ENCODE measurements at regions not wholly inside any gene's neighbourhood (a gene's known extent, or its start where the extent isn't known, plus 50 kb on each side); places are given as distances from the start of the nearest gene placed in this dataset.
A peak's percentile ranks its signal among the peaks of the same experiment; 100 is the strongest.

DNA sequence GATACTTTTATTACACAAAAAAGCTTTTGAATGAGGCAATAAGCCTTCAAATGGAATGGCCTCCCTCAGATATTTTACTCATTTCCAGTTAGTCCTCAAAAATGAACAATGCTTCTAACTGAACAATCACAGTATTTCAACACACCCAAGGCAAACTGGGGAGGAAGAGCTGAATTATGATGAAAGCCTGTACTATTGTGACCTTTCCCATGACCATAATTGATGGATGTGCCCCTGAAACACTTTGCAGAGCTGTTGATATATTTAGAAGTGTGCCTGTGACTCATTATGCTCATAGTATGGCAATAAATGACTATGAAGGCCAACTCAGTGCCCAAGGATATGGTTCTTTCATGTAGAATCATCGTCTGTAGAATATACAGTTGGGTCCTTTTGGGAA is 248.1 kb downstream of the AHR start:
- CTCF ChIA-PET, result no interaction called here

GRCh38 chr7:17548014-17548653 is 249.7 kb downstream of the AHR start:
- H3K9me3 ChIP-seq (ENCODE audit: low read length), result no peaks in the 10 kb centered on the region
- H3K9ac ChIP-seq (ENCODE audit: low read length), result no peak overlapping the region
- no peak overlapping the region for H3K4me3 ChIP-seq (ENCODE audit: low read length)
- ATAC-seq (no peak; the same call in 1 of the 2 replicates), DNase-seq (no peak)
- intact Hi-C loops (cut with micrococcal nuclease), result no loop called here
- no peaks in the 10 kb centered on the region for H3K36me3 ChIP-seq (ENCODE audit: low read depth, low read length)
- H3K4me1 ChIP-seq (ENCODE audit: insufficient read depth, low read length), result no peaks in the 10 kb centered on the region; the same call in 1 of the 2 replicates
- POLR2A ChIA-PET (ENCODE audit: unreplicated experiment), result no interaction called here
- H3K4me2 ChIP-seq (ENCODE audit: low read length), result no peak overlapping the region
- BruUV-seq (replicated peaks), result no TSS peak
- CTCF ChIA-PET, result interaction anchor here (0.7 kb wide), 1 partner anchor 11 kb away, joined by 4 read pairs; no protein-coding TSS in a partner anchor
- H3K79me2 ChIP-seq (ENCODE audit: low read length), result no peaks in the 10 kb centered on the region
- H2AFZ ChIP-seq (ENCODE audit: low read length), result no peak overlapping the region
- H3K9me2 ChIP-seq (replicated peaks; ENCODE audit: low read length), result no peaks in the 10 kb centered on the region
- H3K27ac ChIP-seq (ENCODE audit: low read length), result no peak overlapping the region
- no peaks in the 10 kb centered on the region for H3K27me3 ChIP-seq (ENCODE audit: low read length)
- TF ChIP-seq CTCF (conservative IDR thresholded peaks at IDR 0.05; ENCODE audit: low read depth, low read length) (0 out of 2 replicates have a peak, but pooled peaks have one; percentile 18), EZH2 (IDR thresholded peaks at IDR 0.05; ENCODE audit: low read length, unreplicated experiment) (no peak)
- no peaks in the 10 kb centered on the region for H4K20me1 ChIP-seq (ENCODE audit: low read length)
- H3F3A ChIP-seq (ENCODE audit: low read length, unreplicated experiment), result no peaks in the 10 kb centered on the region

More for the DNA sequence above, 248.1 kb downstream of the AHR start:
- Histone ChIP-seq H3K4me1 (ENCODE audit: insufficient read depth, low read length) (no peaks in the 10 kb centered on the region; the same call in 1 of the 2 replicates), H2AFZ (ENCODE audit: low read length) (no peak overlapping the region), H3K9ac (ENCODE audit: low read length) (no peak overlapping the region), H3F3A (ENCODE audit: low read length, unreplicated experiment) (no peaks in the 10 kb centered on the region), H3K4me3 (ENCODE audit: low read length) (no peak overlapping the region), H3K9me3 (ENCODE audit: low read length) (no peaks in the 10 kb centered on the region), H3K27ac (ENCODE audit: low read length) (peak overlapping the region; percentile 18; the same call in 1 of the 2 replicates), H3K36me3 (ENCODE audit: low read depth, low read length) (no peaks in the 10 kb centered on the region), H3K79me2 (ENCODE audit: low read length) (no peaks in the 10 kb centered on the region), H3K9me2 (replicated peaks; ENCODE audit: low read length) (no peaks in the 10 kb centered on the region), H3K4me2 (ENCODE audit: low read length) (no peak overlapping the region), H4K20me1 (ENCODE audit: low read length) (no peaks in the 10 kb centered on the region), H3K27me3 (ENCODE audit: low read length) (no peaks in the 10 kb centered on the region)
- no peak for TF ChIP-seq EZH2 (IDR thresholded peaks at IDR 0.05; ENCODE audit: low read length, unreplicated experiment)
- TF ChIP-seq EZH2phosphoT487 (IDR thresholded peaks at IDR 0.05; ENCODE audit: borderline replicate concordance, low read length), result no peak
- TF ChIP-seq CTCF (conservative IDR thresholded peaks at IDR 0.05; ENCODE audit: low read depth, low read length), result no peak
- intact Hi-C loops (cut with micrococcal nuclease), result no loop called here
- DNase-seq, result peak; percentile 38
- POLR2A ChIA-PET (ENCODE audit: unreplicated experiment), result no interaction called here
- BruUV-seq (replicated peaks), result no TSS peak
- ATAC-seq, result no peak; the same call in 1 of the 2 replicates

- no peak for TF ChIP-seq CTCF (conservative IDR thresholded peaks at IDR 0.05; ENCODE audit: low read depth, low read length)
- ChIA-PET CTCF (no interaction called here), POLR2A (ENCODE audit: unreplicated experiment) (interaction anchor here (0.6 kb wide), 1 partner anchor 219 kb away, joined by 3 read pairs; no protein-coding TSS in a partner anchor)
- no peaks in the 10 kb centered on the region for H3K9me3 ChIP-seq (ENCODE audit: low read length)
- no peaks in the 10 kb centered on the region for H3K36me3 ChIP-seq (ENCODE audit: low read depth, low read length)
- intact Hi-C loops (cut with micrococcal nuclease), result no loop called here
- ATAC-seq (no peak), DNase-seq (no peak)
- no peaks in the 10 kb centered on the region for H3F3A ChIP-seq (ENCODE audit: low read length, unreplicated experiment)
- H3K4me2 ChIP-seq (ENCODE audit: low read length), result no peak overlapping the region
- no peaks in the 10 kb centered on the region for H3K9me2 ChIP-seq (replicated peaks; ENCODE audit: low read length)
- H3K9ac ChIP-seq (ENCODE audit: low read length), result no peak overlapping the region
- no peaks in the 10 kb centered on the region; the same call in 1 of the 2 replicates for H3K4me1 ChIP-seq (ENCODE audit: insufficient read depth, low read length)
- no peak overlapping the region for H3K4me3 ChIP-seq (ENCODE audit: low read length)
- no TSS peak for BruUV-seq (replicated peaks)
- H3K27ac ChIP-seq (ENCODE audit: low read length), result no peak overlapping the region
- no peaks in the 10 kb centered on the region for H4K20me1 ChIP-seq (ENCODE audit: low read length)
- no peaks in the 10 kb centered on the region for H3K79me2 ChIP-seq (ENCODE audit: low read length)
- H3K27me3 ChIP-seq (ENCODE audit: low read length), result no peaks in the 10 kb centered on the region
- no peak overlapping the region for H2AFZ ChIP-seq (ENCODE audit: low read length)
These were observed 251.0 kb downstream of the AHR start for GRCh38 chr7:17549406-17549805.

Measured in PC-3 (cell line).